D721Med (cell line): ENCODE measurements at regions not wholly inside any gene's neighbourhood (a gene's known extent, or its start where the extent isn't known, plus 50 kb on each side); places are given as distances from the start of the nearest gene placed in this dataset.

Source experiments
- DNase-seq: peaks from one replicate; pipeline ENCODE4 v3.0.0; 2011; ENCODE audit warnings: low spot score; ENCODE audit not compliant: insufficient read length
- FAIRE-seq: peaks from 2 replicates; lab custom pipeline; 2011; peaks lifted over from hg19 to GRCh38; lab: Jason Lieb, UNC
- TF ChIP-seq, protein P1 (sequence below): IDR thresholded peaks from 2 replicates; pipeline ENCODE4 v1.5.1; 2012; ENCODE audit warnings: mild to moderate bottlenecking, control low read depth; ENCODE audit not compliant: insufficient read depth; ENCODE audit errors: missing control alignments

- DNase-seq (no peak), FAIRE-seq (no peak)
- TF ChIP-seq, protein P1, sequence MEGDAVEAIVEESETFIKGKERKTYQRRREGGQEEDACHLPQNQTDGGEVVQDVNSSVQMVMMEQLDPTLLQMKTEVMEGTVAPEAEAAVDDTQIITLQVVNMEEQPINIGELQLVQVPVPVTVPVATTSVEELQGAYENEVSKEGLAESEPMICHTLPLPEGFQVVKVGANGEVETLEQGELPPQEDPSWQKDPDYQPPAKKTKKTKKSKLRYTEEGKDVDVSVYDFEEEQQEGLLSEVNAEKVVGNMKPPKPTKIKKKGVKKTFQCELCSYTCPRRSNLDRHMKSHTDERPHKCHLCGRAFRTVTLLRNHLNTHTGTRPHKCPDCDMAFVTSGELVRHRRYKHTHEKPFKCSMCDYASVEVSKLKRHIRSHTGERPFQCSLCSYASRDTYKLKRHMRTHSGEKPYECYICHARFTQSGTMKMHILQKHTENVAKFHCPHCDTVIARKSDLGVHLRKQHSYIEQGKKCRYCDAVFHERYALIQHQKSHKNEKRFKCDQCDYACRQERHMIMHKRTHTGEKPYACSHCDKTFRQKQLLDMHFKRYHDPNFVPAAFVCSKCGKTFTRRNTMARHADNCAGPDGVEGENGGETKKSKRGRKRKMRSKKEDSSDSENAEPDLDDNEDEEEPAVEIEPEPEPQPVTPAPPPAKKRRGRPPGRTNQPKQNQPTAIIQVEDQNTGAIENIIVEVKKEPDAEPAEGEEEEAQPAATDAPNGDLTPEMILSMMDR = no peak
Observed at GRCh38 chr3:107241217-107241616, 136.0 kb upstream of the CCDC54 start.

- no peak for DNase-seq
- TF ChIP-seq, protein P1 = no peak
- FAIRE-seq = peak; percentile 66
Observed at GRCh38 chr3:107242579-107242978, 134.7 kb upstream of the CCDC54 start.

GRCh38 chr3:107247116-107247515 lies 130.1 kb upstream of the CCDC54 start:
- no peak for FAIRE-seq

DNA sequence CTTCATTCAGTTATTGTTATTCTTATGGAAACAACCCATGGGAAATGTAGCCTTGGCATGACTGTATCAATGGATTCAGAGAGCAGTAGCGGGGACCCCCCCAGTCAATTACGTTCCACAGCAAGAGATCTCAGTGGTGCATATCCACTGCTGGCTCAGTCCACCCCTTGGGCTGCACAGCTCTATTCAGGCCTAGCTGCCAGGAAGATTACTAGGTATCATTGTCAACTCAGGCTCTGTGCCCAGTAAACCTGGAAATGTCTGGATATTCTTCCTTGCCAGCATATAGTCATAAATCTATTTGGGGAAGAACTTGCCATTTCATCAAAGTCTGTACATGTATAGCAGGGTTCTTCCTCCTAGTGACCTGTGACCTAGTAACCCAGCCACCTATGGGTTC lies 128.1 kb upstream of the CCDC54 start:
- TF ChIP-seq, protein P1 = no peak
- DNase-seq = no peak
- FAIRE-seq = no peak

More at GRCh38 chr3:107247116-107247515, 130.1 kb upstream of the CCDC54 start:
- no peak for DNase-seq
- TF ChIP-seq, protein P1 = no peak

- TF ChIP-seq, protein P1 = no peak
- FAIRE-seq = no peak
- DNase-seq = no peak
Observed at GRCh38 chr3:107250221-107250620, 127.0 kb upstream of the CCDC54 start.

GRCh38 chr3:107251819-107252218 lies 125.4 kb upstream of the CCDC54 start:
- DNase-seq (no peak), FAIRE-seq (no peak)
- TF ChIP-seq, protein P1 = peak; percentile 5

DNA sequence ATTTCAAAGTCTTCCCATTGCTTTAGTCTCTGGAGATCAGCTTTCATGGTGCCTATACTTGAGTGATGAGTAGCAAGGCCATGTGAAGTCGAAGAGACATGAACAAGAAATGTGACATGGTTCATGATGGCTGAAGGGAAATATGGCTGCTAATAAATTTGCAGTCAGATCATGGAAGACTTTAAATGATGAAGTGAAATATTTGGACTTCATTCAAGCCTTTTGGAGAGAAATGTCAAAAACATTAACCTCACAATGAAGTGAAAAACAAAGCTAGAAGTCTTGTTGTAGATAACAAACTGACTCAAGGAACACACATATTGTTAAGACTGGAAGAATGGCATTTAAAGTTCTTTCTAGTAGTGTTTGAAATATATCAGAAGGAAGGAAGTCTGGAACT lies 120.3 kb upstream of the CCDC54 start:
- DNase-seq (no peak), FAIRE-seq (no peak)
- TF ChIP-seq, protein P1 = no peak
